ENCODE measurements at regions not wholly inside any gene's neighbourhood (a gene's known extent, or its start where the extent isn't known, plus 50 kb on each side); places are given as distances from the start of the nearest gene placed in this dataset.

DNA sequence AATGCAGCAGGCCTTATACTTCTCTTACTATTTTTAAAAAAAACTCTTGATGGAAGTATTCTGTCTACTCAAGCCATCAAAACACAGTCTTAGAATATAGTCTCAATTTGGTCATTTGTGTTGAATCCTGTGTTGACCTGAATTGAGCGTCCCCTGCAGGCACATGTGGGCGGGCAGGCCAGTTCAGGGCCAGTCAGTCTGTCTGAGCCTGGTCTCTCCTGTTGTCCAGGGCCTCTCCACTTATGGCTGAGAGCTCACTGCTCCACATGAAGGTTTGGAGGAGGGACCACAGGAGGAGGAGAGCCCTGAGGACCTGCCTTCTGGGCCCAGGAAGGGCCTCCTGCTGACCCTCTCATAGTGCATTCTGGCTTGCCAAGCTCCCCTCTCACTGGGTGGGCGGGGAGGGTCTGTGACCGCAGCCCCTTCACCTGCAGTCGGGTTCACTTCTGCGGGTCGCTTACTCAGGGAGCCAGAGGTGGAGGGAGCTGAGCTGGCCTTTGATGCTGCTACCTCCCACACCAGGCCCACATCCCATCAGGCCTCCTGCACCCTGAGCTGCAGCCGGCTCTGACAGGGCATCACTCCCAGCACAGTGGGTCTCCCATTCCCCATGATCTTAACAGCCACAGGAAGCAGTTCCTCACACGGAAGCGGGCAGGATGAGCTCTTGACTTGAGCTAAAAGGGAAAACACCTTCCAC is 178.2 kb upstream of the S1PR3 start:
- Histone ChIP-seq H3K27ac (ENCODE audit: insufficient read depth, low read depth, low read length) (no peak overlapping the region), H4K20me1 (replicated peaks; ENCODE audit: control insufficient read depth, extremely low read depth, insufficient read depth, low read length) (no peaks in the 10 kb centered on the region), H3K4me1 (ENCODE audit: control insufficient read depth, extremely low read depth, insufficient read depth, low read length) (peaks cover 10% of the 10 kb centered on the region), H3K9me3 (replicated peaks; ENCODE audit: control insufficient read depth, insufficient read depth, low read length) (no peaks in the 10 kb centered on the region), H3K4me3 (replicated peaks in 1 of 3; ENCODE audit: insufficient read depth in 1 of 3, low read depth in 1 of 3, low read length in 3 of 3) (no peak overlapping the region), H3K9me1 (replicated peaks; ENCODE audit: control insufficient read depth, extremely low read depth, insufficient read depth, low read length) (no peaks in the 10 kb centered on the region), H3K4me2 (ENCODE audit: insufficient read depth, low read length) (no peak overlapping the region), H3K36me3 (ENCODE audit: control insufficient read depth in 2 of 2, extremely low read depth in 1 of 2, insufficient read depth in 2 of 2, low read length in 2 of 2) (no peaks in the 10 kb centered on the region), H2AFZ (ENCODE audit: low read depth, low read length) (no peak overlapping the region), H3K27me3 (ENCODE audit: control insufficient read depth in 2 of 2, insufficient read depth in 2 of 2, low read length in 2 of 2) (no peaks in the 10 kb centered on the region), H3K9ac (replicated peaks; ENCODE audit: extremely low read depth, insufficient read depth, low read length) (no peak overlapping the region), H3K79me2 (ENCODE audit: control insufficient read depth, insufficient read depth, low read length) (no peaks in the 10 kb centered on the region)
- CTCF ChIA-PET, result no interaction called here
- dilution Hi-C loops (cut with MboI; ENCODE audit: extremely low pct_ligation_motif_present, low sequenced_read_pairs) (no loop called here), intact Hi-C loops (cut with micrococcal nuclease) (no loop called here)
- DNase-seq (ENCODE audit: low read depth, low spot score) (no peak), FAIRE-seq (no peak)
- POLR2A ChIA-PET, result no interaction called here
- no peak for TF ChIP-seq GATA2 (IDR thresholded peaks at IDR 0.05; ENCODE audit: insufficient read depth, insufficient read length, low read depth, low read length)
- TF ChIP-seq, protein P1, sequence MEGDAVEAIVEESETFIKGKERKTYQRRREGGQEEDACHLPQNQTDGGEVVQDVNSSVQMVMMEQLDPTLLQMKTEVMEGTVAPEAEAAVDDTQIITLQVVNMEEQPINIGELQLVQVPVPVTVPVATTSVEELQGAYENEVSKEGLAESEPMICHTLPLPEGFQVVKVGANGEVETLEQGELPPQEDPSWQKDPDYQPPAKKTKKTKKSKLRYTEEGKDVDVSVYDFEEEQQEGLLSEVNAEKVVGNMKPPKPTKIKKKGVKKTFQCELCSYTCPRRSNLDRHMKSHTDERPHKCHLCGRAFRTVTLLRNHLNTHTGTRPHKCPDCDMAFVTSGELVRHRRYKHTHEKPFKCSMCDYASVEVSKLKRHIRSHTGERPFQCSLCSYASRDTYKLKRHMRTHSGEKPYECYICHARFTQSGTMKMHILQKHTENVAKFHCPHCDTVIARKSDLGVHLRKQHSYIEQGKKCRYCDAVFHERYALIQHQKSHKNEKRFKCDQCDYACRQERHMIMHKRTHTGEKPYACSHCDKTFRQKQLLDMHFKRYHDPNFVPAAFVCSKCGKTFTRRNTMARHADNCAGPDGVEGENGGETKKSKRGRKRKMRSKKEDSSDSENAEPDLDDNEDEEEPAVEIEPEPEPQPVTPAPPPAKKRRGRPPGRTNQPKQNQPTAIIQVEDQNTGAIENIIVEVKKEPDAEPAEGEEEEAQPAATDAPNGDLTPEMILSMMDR (IDR thresholded peaks at IDR 0.05; ENCODE audit: extremely low read depth in 1 of 2, insufficient read depth in 1 of 2, low read depth in 1 of 2, low read length in 2 of 2), result no peak
- TF ChIP-seq, protein P2, sequence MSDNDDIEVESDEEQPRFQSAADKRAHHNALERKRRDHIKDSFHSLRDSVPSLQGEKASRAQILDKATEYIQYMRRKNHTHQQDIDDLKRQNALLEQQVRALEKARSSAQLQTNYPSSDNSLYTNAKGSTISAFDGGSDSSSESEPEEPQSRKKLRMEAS (IDR thresholded peaks at IDR 0.05; ENCODE audit: insufficient read depth, insufficient read length), result no peak
- no peak for TF ChIP-seq MYC (IDR thresholded peaks at IDR 0.05; ENCODE audit: low read depth, low read length)
- no peak for TF ChIP-seq EZH2 (IDR thresholded peaks at IDR 0.05; ENCODE audit: borderline replicate concordance, low read depth, low read length, severe bottlenecking)
- TF ChIP-seq FOS (IDR thresholded peaks at IDR 0.05; ENCODE audit: borderline replicate concordance, insufficient read depth, low read length), result no peak
- no peak for TF ChIP-seq JUN (IDR thresholded peaks at IDR 0.05; ENCODE audit: borderline replicate concordance, insufficient read depth, insufficient read length, low read depth)
- no peak for TF ChIP-seq POLR2AphosphoS5 (IDR thresholded peaks at IDR 0.05; ENCODE audit: insufficient read depth, low read depth, low read length)
- TF ChIP-seq POLR2A (IDR thresholded peaks at IDR 0.05; ENCODE audit: low read depth, low read length), result no peak
- no TSS peak for BruUV-seq (replicated peaks)

All from endothelial cell of umbilical vein (primary cell).